HFFc6 (cell line): ENCODE measurements at regions not wholly inside any gene's neighbourhood (a gene's known extent, or its start where the extent isn't known, plus 50 kb on each side); places are given as distances from the start of the nearest gene placed in this dataset.
A peak's percentile ranks its signal among the peaks of the same experiment; 100 is the strongest.

ENCODE experiments used
- DNase-seq: peaks from one replicate; pipeline ENCODE4 v3.0.0-alpha.2; 2018
- H3K27ac Mint-ChIP-seq: 2 replicates; pipeline ENCODE4 v1.8.0; 2020; ENCODE audit warnings: mild to moderate bottlenecking, mixed read lengths
- H3K27me3 Mint-ChIP-seq: 2 replicates; pipeline ENCODE4 v1.8.0; 2021; ENCODE audit warnings: mild to moderate bottlenecking, moderate library complexity, mixed read lengths; ENCODE audit not compliant: insufficient read depth
- H3K36me3 Mint-ChIP-seq: 2 replicates; pipeline ENCODE4 v1.8.0; 2021; ENCODE audit warnings: low read depth, mixed read lengths
- H3K4me1 Mint-ChIP-seq: 2 replicates; pipeline ENCODE4 v1.8.0; 2020; ENCODE audit warnings: low read depth, mixed read lengths
- H3K4me3 Mint-ChIP-seq: 2 replicates; pipeline ENCODE4 v1.8.0; 2020; ENCODE audit warnings: mild to moderate bottlenecking, moderate library complexity, mixed read lengths
- H3K9me3 Mint-ChIP-seq: 2 replicates; pipeline ENCODE4 v1.8.0; 2020; ENCODE audit warnings: mild to moderate bottlenecking, mixed read lengths
- TF ChIP-seq, protein P1 (sequence below): fragments of 200-600 bp; sonication (generic); IDR thresholded peaks from 2 replicates; pipeline ENCODE4 v1.5.0; 2021; ENCODE audit warnings: antibody characterized with exemption, mild to moderate bottlenecking

DNA sequence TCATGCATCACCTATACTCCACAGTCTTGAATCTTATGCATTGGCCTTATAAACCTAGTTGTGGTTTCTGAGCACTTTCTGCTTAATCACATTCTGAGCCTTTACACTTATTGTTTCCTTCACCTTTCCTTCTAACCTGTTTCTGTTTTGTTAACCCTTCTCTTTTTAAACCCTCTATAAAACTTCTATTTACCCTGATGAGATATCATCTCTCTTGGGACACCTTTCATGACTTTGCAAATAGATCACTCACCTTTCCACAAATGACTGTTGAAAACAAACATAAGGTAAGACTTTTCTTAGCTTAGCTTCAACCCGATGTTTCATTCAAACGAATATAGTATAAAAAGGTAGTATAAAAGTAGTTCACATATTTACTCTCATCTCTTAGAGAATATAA, 483.6 kb downstream of the FAM181B start:
- Mint-ChIP-seq H3K27me3 (no peaks in the 10 kb centered on the region), H3K27ac (no peak overlapping the region), H3K4me3 (no peak overlapping the region), H3K36me3 (no peaks in the 10 kb centered on the region), H3K9me3 (peaks cover 43% of the 10 kb centered on the region), H3K4me1 (no peaks in the 10 kb centered on the region)
- TF ChIP-seq, protein P1, sequence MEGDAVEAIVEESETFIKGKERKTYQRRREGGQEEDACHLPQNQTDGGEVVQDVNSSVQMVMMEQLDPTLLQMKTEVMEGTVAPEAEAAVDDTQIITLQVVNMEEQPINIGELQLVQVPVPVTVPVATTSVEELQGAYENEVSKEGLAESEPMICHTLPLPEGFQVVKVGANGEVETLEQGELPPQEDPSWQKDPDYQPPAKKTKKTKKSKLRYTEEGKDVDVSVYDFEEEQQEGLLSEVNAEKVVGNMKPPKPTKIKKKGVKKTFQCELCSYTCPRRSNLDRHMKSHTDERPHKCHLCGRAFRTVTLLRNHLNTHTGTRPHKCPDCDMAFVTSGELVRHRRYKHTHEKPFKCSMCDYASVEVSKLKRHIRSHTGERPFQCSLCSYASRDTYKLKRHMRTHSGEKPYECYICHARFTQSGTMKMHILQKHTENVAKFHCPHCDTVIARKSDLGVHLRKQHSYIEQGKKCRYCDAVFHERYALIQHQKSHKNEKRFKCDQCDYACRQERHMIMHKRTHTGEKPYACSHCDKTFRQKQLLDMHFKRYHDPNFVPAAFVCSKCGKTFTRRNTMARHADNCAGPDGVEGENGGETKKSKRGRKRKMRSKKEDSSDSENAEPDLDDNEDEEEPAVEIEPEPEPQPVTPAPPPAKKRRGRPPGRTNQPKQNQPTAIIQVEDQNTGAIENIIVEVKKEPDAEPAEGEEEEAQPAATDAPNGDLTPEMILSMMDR: no peak
- DNase-seq: no peak

DNA sequence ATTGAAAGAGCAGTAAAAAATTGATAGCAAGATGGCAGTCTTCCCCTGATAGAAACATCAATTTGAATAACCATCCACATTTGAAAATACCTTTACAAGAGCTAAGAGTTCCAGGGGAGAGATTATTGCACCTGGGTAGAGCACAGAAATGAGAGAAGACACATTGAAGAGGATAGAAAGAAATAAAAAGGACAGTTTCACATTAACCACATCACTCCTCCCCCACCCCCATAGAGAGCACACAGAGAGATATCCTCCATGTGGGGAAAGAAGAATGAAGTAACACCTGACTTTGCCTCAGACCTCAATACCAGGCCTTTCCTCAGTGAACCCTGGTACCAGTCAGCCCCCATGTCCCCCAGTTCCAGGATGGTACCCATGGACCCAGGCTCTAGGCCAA, 486.7 kb downstream of the FAM181B start:
- TF ChIP-seq, protein P1: no peak
- no peaks in the 10 kb centered on the region for H3K4me1 Mint-ChIP-seq
- H3K4me3 Mint-ChIP-seq: no peak overlapping the region
- no peaks in the 10 kb centered on the region for H3K27me3 Mint-ChIP-seq
- peaks cover 40% of the 10 kb centered on the region for H3K9me3 Mint-ChIP-seq
- no peak overlapping the region for H3K27ac Mint-ChIP-seq
- H3K36me3 Mint-ChIP-seq: no peaks in the 10 kb centered on the region
- DNase-seq: no peak

DNA sequence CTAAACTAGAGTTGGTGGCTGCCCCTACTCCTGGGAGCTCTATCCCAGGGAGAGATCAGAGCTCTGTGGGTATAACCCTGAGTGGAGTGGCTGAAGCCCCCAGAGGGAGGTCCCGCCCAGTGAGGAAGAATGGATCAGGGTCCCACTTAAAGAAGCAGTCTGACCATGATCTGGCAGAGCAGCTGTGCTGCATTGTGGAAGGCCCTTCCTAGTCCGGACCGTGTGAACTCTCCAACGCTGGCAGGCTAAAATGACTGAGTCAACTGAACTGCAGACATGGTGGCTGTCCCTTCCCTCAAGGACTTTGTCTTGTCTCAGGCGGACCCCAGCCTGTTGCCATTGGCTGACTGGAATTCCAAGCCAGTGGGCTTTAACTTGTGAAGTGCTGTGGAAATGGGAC, 494.2 kb downstream of the FAM181B start:
- TF ChIP-seq, protein P1: no peak
- Mint-ChIP-seq H3K4me3 (no peak overlapping the region), H3K4me1 (no peaks in the 10 kb centered on the region), H3K9me3 (peaks cover 45% of the 10 kb centered on the region), H3K27me3 (no peaks in the 10 kb centered on the region), H3K27ac (no peak overlapping the region), H3K36me3 (no peaks in the 10 kb centered on the region)
- no peak for DNase-seq

DNA sequence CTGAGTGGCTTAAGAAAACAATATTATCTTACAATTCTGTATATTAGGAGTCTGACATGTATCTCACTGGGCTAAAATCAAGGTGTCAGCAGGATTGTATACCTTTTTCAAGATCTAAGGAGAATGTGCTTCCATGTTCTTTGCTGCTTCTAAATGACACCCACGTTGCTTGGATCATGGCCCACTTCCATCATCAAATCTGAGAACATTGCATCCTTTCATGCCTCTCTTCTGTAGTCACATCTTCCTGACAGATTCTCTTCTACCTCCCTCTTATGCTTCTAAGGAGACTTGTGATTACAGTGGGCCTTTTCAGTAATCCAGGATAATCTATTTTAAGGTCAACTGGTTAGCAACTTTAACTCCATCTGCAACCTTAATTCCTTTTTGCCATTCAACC, 499.4 kb downstream of the FAM181B start:
- Mint-ChIP-seq H3K27ac (no peak overlapping the region), H3K36me3 (no peaks in the 10 kb centered on the region), H3K4me1 (no peaks in the 10 kb centered on the region), H3K27me3 (no peaks in the 10 kb centered on the region), H3K9me3 (peaks cover 58% of the 10 kb centered on the region), H3K4me3 (no peak overlapping the region)
- TF ChIP-seq, protein P1: no peak
- no peak for DNase-seq

DNA sequence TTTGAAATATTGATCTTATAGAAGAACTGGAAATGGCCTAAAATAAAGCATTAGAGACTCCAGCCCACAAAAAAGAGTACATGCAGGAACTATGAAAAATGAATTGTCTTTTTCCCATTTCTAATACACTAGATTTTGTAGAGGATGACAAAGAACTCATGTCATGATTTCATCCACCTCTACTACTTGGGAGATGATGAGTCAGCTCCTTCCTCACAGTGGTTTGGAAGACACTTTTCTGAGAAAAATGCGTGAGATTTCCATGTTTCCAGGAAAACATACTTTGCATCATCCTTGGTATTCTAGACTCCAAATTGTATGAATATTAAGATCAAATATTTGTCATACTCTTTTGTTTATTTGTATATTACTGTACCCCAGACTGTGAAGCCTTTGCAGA, 500.5 kb downstream of the FAM181B start:
- TF ChIP-seq, protein P1: no peak

DNA sequence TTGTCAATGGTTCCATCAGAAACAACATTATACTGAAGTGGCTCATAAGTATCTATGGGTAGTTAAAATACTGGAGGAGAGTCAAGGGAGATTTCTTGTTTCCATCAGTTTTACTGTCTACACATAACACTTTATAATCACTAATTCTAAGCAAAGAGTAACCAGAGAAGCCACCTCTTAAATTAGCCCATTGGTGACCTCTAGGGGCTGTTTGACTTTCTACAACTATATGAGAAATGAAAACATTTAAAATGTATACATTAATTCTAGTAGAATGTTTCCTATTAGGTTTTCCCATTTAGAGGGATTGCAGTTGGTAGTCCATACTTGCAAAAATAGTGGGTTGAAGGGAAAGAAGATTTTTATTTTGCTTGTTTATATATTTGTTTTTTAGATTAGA, 504.3 kb downstream of the FAM181B start:
- no peaks in the 10 kb centered on the region for H3K36me3 Mint-ChIP-seq
- no peak for DNase-seq
- TF ChIP-seq, protein P1: peak; percentile 24; the same call in 1 of the 2 replicates

More for the DNA sequence above, 500.5 kb downstream of the FAM181B start:
- no peak overlapping the region for H3K27ac Mint-ChIP-seq
- H3K4me3 Mint-ChIP-seq: no peak overlapping the region
- no peaks in the 10 kb centered on the region for H3K36me3 Mint-ChIP-seq
- no peak for DNase-seq
- H3K4me1 Mint-ChIP-seq: no peaks in the 10 kb centered on the region
- peaks cover 47% of the 10 kb centered on the region for H3K9me3 Mint-ChIP-seq
- H3K27me3 Mint-ChIP-seq: no peaks in the 10 kb centered on the region

More for the DNA sequence above, 504.3 kb downstream of the FAM181B start:
- no peaks in the 10 kb centered on the region for H3K4me1 Mint-ChIP-seq
- peaks cover 32% of the 10 kb centered on the region for H3K9me3 Mint-ChIP-seq
- H3K4me3 Mint-ChIP-seq: no peak overlapping the region
- H3K27me3 Mint-ChIP-seq: no peaks in the 10 kb centered on the region
- H3K27ac Mint-ChIP-seq: no peak overlapping the region
